LNCaP clone FGC (cell line): ENCODE measurements at regions not wholly inside any gene's neighbourhood (a gene's known extent, or its start where the extent isn't known, plus 50 kb on each side); places are given as distances from the start of the nearest gene placed in this dataset.

Source experiments
- DNase-seq: peaks from one replicate; pipeline ENCODE4 v3.0.0-alpha.2; 2011; ENCODE audit warnings: low read depth
- H3K4me3 ChIP-seq: 2 replicates; pipeline ENCODE4 v1.5.1; 2011; ENCODE audit warnings: mild to moderate bottlenecking, low read depth, low read length, control low read depth
- TF ChIP-seq, protein P1 (sequence below): IDR thresholded peaks from 2 replicates; pipeline ENCODE4 v1.5.1; 2012; ENCODE audit warnings: mild to moderate bottlenecking; ENCODE audit not compliant: control insufficient read depth, insufficient read depth; ENCODE audit errors: extremely low read depth

- H3K4me3 ChIP-seq, result no peak overlapping the region
- TF ChIP-seq, protein P1, sequence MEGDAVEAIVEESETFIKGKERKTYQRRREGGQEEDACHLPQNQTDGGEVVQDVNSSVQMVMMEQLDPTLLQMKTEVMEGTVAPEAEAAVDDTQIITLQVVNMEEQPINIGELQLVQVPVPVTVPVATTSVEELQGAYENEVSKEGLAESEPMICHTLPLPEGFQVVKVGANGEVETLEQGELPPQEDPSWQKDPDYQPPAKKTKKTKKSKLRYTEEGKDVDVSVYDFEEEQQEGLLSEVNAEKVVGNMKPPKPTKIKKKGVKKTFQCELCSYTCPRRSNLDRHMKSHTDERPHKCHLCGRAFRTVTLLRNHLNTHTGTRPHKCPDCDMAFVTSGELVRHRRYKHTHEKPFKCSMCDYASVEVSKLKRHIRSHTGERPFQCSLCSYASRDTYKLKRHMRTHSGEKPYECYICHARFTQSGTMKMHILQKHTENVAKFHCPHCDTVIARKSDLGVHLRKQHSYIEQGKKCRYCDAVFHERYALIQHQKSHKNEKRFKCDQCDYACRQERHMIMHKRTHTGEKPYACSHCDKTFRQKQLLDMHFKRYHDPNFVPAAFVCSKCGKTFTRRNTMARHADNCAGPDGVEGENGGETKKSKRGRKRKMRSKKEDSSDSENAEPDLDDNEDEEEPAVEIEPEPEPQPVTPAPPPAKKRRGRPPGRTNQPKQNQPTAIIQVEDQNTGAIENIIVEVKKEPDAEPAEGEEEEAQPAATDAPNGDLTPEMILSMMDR, result no peak
- DNase-seq, result no peak
Measured at GRCh38 chr7:33850768-33851167, 54.6 kb upstream of the BMPER start.

GRCh38 chr7:33852838-33853237 lies 52.5 kb upstream of the BMPER start:
- DNase-seq, result no peak
- H3K4me3 ChIP-seq, result no peak overlapping the region
- TF ChIP-seq, protein P1, result no peak

- no peak overlapping the region for H3K4me3 ChIP-seq
- TF ChIP-seq, protein P1, result no peak
- DNase-seq, result no peak
Measured at GRCh38 chr7:33853361-33854062, 51.8 kb upstream of the BMPER start.

GRCh38 chr7:33854178-33854577 lies 51.2 kb upstream of the BMPER start:
- DNase-seq, result no peak
- no peak overlapping the region for H3K4me3 ChIP-seq
- TF ChIP-seq, protein P1, result no peak

DNA sequence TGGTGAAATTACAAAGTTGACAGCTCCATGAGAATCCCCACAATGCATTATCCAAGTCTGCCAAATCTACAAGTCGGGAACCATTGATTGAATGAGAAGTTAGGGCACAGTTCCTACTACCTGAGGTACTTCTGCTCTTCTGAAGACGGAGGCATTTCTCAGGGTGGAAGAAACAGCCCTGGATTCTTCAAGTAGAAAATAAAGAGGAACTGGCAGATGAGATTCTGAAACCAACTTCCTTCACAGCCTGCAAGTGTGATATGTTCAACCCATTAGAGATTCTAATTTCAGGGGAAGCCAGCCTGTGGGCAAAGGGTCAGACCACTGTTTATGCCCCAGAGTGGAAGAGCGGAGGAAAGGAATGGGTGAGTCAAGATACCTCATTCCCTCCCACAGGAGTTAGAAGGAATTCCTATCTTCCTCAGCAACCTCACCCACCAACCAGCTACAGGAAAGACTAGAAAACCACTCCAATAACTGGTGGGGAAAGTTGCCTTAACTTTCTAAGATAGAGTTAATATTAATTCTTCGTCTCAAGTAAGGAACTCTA lies 50.5 kb upstream of the BMPER start:
- no peak overlapping the region for H3K4me3 ChIP-seq
- DNase-seq, result no peak
- TF ChIP-seq, protein P1, result no peak
